WTC11 (cell line): ENCODE measurements at regions not wholly inside any gene's neighbourhood (a gene's known extent, or its start where the extent isn't known, plus 50 kb on each side); places are given as distances from the start of the nearest gene placed in this dataset.

Source experiments
- CREM ChIP-seq: sonication (generic); formaldehyde crosslinking; IDR thresholded peaks from 2 replicates; pipeline ENCODE4 v1.8.1; 2022; ENCODE audit warnings: mild to moderate bottlenecking, missing genetic modification reagents, moderate library complexity
- FOXJ3 ChIP-seq: sonication (generic); formaldehyde crosslinking; IDR thresholded peaks from 2 replicates; pipeline ENCODE4 v1.9.0; 2021; ENCODE audit warnings: missing genetic modification reagents, mild to moderate bottlenecking, borderline replicate concordance
- JUN ChIP-seq: sonication (generic); formaldehyde crosslinking; IDR thresholded peaks from 2 replicates; pipeline ENCODE4 v1.8.0; 2023; ENCODE audit warnings: mild to moderate bottlenecking, missing genetic modification reagents
- KAT7 ChIP-seq: sonication (generic); formaldehyde crosslinking; IDR thresholded peaks from 2 replicates; pipeline ENCODE4 v1.8.1; 2023; ENCODE audit warnings: missing genetic modification reagents, mild to moderate bottlenecking, borderline replicate concordance
- SP1 ChIP-seq: sonication (generic); formaldehyde crosslinking; conservative IDR thresholded peaks from 2 replicates; pipeline ENCODE4 v1.8.1; 2022; ENCODE audit warnings: missing genetic modification reagents
- ZBTB21 ChIP-seq: sonication (generic); formaldehyde crosslinking; IDR thresholded peaks from 2 replicates; pipeline ENCODE4 v1.8.1; 2023; ENCODE audit warnings: mild to moderate bottlenecking, missing genetic modification reagents, borderline replicate concordance
- ZNF263 ChIP-seq: sonication (generic); formaldehyde crosslinking; IDR thresholded peaks from 2 replicates; pipeline ENCODE4 v1.8.1; 2022; ENCODE audit warnings: low read depth, mild to moderate bottlenecking, moderate library complexity, missing genetic modification reagents
- TF ChIP-seq, protein P1 (sequence below): sonication (generic); formaldehyde crosslinking; IDR thresholded peaks from 2 replicates; pipeline ENCODE4 v1.8.0; 2023; ENCODE audit warnings: missing genetic modification reagents
- TF ChIP-seq, protein P2 (sequence below): fragments of 250-450 bp; sonication (Bioruptor Pico); IDR thresholded peaks from 2 replicates; pipeline ENCODE4 v2.1.2; 2022; ENCODE audit warnings: mild to moderate bottlenecking, moderate library complexity
- TF ChIP-seq, protein P3 (sequence below): sonication (generic); formaldehyde crosslinking; IDR thresholded peaks from 2 replicates; pipeline ENCODE4 v1.8.0; 2023; ENCODE audit warnings: mild to moderate bottlenecking, missing genetic modification reagents
- TF ChIP-seq, protein P4 (sequence below): fragments of 200-600 bp; IDR thresholded peaks from 2 replicates; pipeline ENCODE4 v1.8.0; 2022; ENCODE audit warnings: antibody characterized with exemption
- TF ChIP-seq, protein P5 (sequence below): sonication (generic); formaldehyde crosslinking; IDR thresholded peaks from 2 replicates; pipeline ENCODE4 v1.8.0; 2022; ENCODE audit warnings: mild to moderate bottlenecking, missing genetic modification reagents

DNA sequence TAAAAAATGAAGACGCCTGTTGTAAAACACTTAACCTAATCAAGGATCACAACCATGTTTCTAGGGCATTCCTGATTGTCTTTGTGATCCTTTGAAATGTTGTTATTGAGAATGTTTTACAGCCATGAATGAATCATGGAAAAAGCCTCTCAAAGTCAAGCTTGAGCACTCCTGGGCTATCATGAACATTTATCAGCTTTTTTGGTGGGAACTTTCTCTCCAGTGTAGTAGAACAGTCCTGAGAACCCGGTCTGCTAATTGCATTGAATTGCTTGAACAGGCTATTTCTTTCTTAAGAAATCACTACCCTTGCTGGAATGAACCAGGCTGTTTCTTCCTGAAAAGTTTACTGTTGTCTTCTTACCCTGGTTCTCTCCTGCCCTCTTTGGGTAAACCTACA, 516.5 kb downstream of the FGF9 start:
- no peak for TF ChIP-seq SP1 (CRISPR knock-in tag)
- TF ChIP-seq FOXJ3 (CRISPR knock-in tag): no peak
- TF ChIP-seq, protein P1, sequence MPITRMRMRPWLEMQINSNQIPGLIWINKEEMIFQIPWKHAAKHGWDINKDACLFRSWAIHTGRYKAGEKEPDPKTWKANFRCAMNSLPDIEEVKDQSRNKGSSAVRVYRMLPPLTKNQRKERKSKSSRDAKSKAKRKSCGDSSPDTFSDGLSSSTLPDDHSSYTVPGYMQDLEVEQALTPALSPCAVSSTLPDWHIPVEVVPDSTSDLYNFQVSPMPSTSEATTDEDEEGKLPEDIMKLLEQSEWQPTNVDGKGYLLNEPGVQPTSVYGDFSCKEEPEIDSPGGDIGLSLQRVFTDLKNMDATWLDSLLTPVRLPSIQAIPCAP: no peak
- TF ChIP-seq, protein P2, sequence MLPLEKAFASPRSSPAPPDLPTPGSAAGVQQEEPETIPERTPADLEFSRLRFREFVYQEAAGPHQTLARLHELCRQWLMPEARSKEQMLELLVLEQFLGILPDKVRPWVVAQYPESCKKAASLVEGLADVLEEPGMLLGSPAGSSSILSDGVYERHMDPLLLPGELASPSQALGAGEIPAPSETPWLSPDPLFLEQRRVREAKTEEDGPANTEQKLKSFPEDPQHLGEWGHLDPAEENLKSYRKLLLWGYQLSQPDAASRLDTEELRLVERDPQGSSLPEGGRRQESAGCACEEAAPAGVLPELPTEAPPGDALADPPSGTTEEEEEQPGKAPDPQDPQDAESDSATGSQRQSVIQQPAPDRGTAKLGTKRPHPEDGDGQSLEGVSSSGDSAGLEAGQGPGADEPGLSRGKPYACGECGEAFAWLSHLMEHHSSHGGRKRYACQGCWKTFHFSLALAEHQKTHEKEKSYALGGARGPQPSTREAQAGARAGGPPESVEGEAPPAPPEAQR (CRISPR knock-in tag): no peak
- no peak for TF ChIP-seq KAT7
- TF ChIP-seq ZBTB21 (CRISPR knock-in tag): no peak
- TF ChIP-seq, protein P3, sequence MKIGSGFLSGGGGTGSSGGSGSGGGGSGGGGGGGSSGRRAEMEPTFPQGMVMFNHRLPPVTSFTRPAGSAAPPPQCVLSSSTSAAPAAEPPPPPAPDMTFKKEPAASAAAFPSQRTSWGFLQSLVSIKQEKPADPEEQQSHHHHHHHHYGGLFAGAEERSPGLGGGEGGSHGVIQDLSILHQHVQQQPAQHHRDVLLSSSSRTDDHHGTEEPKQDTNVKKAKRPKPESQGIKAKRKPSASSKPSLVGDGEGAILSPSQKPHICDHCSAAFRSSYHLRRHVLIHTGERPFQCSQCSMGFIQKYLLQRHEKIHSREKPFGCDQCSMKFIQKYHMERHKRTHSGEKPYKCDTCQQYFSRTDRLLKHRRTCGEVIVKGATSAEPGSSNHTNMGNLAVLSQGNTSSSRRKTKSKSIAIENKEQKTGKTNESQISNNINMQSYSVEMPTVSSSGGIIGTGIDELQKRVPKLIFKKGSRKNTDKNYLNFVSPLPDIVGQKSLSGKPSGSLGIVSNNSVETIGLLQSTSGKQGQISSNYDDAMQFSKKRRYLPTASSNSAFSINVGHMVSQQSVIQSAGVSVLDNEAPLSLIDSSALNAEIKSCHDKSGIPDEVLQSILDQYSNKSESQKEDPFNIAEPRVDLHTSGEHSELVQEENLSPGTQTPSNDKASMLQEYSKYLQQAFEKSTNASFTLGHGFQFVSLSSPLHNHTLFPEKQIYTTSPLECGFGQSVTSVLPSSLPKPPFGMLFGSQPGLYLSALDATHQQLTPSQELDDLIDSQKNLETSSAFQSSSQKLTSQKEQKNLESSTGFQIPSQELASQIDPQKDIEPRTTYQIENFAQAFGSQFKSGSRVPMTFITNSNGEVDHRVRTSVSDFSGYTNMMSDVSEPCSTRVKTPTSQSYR: no peak
- TF ChIP-seq CREM: no peak
- TF ChIP-seq ZNF263 (CRISPR knock-in tag): no peak
- no peak for TF ChIP-seq JUN (CRISPR knock-in tag)
- TF ChIP-seq, protein P4, sequence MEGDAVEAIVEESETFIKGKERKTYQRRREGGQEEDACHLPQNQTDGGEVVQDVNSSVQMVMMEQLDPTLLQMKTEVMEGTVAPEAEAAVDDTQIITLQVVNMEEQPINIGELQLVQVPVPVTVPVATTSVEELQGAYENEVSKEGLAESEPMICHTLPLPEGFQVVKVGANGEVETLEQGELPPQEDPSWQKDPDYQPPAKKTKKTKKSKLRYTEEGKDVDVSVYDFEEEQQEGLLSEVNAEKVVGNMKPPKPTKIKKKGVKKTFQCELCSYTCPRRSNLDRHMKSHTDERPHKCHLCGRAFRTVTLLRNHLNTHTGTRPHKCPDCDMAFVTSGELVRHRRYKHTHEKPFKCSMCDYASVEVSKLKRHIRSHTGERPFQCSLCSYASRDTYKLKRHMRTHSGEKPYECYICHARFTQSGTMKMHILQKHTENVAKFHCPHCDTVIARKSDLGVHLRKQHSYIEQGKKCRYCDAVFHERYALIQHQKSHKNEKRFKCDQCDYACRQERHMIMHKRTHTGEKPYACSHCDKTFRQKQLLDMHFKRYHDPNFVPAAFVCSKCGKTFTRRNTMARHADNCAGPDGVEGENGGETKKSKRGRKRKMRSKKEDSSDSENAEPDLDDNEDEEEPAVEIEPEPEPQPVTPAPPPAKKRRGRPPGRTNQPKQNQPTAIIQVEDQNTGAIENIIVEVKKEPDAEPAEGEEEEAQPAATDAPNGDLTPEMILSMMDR: no peak
- TF ChIP-seq, protein P5, sequence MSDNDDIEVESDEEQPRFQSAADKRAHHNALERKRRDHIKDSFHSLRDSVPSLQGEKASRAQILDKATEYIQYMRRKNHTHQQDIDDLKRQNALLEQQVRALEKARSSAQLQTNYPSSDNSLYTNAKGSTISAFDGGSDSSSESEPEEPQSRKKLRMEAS: no peak
